Immature natural killer cell (primary cell): ENCODE measurements at regions not wholly inside any gene's neighbourhood (a gene's known extent, or its start where the extent isn't known, plus 50 kb on each side); places are given as distances from the start of the nearest gene placed in this dataset.

Source experiments
- DNase-seq, 3 donors: peaks; one replicate each; pipeline ENCODE4 v3.0.0; 2022; ENCODE audit warnings: mixed read lengths in 1 of 3
- H3K27ac Mint-ChIP-seq, 6 donors: one replicate each; pipeline ENCODE4 v1.8.0; 2020; ENCODE audit warnings: mixed read lengths in 6 of 6, mild to moderate bottlenecking in 5 of 6, inconsistent platforms in 4 of 6, moderate library complexity in 3 of 6
- H3K27me3 Mint-ChIP-seq, 3 donors: one replicate each; pipeline ENCODE4 v1.8.0; 2020 to 2021; ENCODE audit warnings: low read depth in 3 of 3, mild to moderate bottlenecking in 3 of 3, mixed read lengths in 3 of 3, moderate library complexity in 3 of 3, inconsistent platforms in 1 of 3
- H3K36me3 Mint-ChIP-seq, 3 donors: one replicate each; pipeline ENCODE4 v1.8.0; 2020; ENCODE audit warnings: mixed read lengths in 3 of 3, inconsistent platforms in 2 of 3, mild to moderate bottlenecking in 2 of 3
- H3K4me1 Mint-ChIP-seq, 2 donors: one replicate each; pipeline ENCODE4 v1.8.0; 2020; ENCODE audit warnings: inconsistent platforms in 2 of 2, mild to moderate bottlenecking in 2 of 2, mixed read lengths in 2 of 2, moderate library complexity in 1 of 2
- H3K4me3 Mint-ChIP-seq, 5 donors: one replicate each; pipeline ENCODE4 v1.8.0; 2020; ENCODE audit warnings: mild to moderate bottlenecking in 5 of 5, mixed read lengths in 5 of 5, inconsistent platforms in 3 of 5, moderate library complexity in 3 of 5
- H3K9me3 Mint-ChIP-seq, 6 donors: one replicate each; pipeline ENCODE4 v1.8.0; 2020; ENCODE audit warnings: mild to moderate bottlenecking in 6 of 6, mixed read lengths in 6 of 6, inconsistent platforms in 4 of 6, moderate library complexity in 3 of 6

DNA sequence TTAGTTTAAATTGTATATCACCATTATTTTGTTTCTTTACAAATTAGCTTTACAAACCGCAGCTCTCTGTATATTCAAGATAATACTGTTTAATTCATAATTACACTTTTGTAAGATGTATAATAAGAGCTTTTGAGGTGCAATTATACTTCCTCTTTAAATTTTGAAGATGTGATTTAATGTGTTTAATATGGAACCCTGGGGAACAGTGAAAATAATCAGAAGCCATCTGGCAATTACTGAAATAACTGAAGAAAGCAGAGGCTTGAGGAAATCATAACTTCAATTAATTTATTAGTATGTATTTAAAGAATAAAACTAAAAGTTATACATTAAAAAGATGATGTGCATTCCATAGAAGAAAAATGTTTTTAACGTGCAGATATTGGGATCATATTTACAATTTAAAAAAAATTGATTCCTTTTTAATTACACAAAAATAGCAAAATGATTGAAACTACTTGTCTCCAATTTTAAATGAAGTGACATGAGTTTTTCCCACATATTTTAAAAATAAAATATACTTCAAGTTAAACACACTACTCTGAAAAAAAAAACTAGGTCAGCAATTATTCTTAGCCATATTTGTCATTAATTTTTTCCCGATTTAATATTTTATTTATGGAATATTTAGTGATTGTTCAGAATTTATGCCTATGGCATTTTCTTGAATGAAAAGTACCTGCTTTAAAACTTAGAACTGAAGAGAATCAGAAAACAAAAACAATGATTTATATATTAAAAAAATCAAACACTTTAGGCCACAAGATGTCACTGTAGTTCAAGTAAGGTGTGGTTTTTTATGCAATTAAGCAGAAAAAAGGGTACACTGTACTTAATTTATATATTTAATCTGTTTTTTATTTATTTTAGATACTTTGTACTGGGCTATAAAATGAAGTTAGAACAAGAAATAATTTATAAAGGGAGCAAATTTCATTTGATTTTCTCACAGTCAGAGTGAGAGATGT lies 942.7 kb upstream of the NDST4 start:
- Mint-ChIP-seq H3K4me3 (no peak overlapping the region), H3K9me3 (peaks cover 0 to 11% (median 5%) of the 10 kb centered on the region in 6 donors), H3K36me3 (no peaks in the 10 kb centered on the region), H3K27ac (no peak overlapping the region), H3K27me3 (no peaks in the 10 kb centered on the region), H3K4me1 (no peaks in the 10 kb centered on the region)
- no peak for DNase-seq

DNA sequence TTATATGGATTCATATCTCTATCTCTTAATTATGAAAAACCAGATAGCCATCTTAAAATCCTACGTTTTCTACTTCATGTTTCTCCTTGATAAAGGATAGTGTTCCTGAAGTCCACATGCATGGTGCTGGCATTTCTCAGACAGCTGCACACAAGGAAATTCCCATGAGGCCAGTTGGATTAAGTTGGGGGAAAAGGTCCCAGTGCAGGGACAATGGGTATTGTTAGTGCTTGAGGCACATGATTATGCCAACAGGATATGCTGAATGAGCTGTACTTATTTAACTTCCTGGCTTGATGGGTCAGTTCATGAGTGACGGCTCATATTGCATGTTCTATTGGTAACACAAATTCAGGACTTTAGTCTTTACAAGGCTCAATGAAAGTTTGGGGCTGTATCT lies 913.9 kb upstream of the NDST4 start:
- DNase-seq = no peak
- Mint-ChIP-seq H3K27ac (no peak overlapping the region), H3K9me3 (peaks cover 0 to 11% (median 4%) of the 10 kb centered on the region in 6 donors), H3K27me3 (peaks cover 0 to 3% (median 0%) of the 10 kb centered on the region in 3 donors), H3K4me3 (no peak overlapping the region), H3K4me1 (no peaks in the 10 kb centered on the region), H3K36me3 (no peaks in the 10 kb centered on the region)

DNA sequence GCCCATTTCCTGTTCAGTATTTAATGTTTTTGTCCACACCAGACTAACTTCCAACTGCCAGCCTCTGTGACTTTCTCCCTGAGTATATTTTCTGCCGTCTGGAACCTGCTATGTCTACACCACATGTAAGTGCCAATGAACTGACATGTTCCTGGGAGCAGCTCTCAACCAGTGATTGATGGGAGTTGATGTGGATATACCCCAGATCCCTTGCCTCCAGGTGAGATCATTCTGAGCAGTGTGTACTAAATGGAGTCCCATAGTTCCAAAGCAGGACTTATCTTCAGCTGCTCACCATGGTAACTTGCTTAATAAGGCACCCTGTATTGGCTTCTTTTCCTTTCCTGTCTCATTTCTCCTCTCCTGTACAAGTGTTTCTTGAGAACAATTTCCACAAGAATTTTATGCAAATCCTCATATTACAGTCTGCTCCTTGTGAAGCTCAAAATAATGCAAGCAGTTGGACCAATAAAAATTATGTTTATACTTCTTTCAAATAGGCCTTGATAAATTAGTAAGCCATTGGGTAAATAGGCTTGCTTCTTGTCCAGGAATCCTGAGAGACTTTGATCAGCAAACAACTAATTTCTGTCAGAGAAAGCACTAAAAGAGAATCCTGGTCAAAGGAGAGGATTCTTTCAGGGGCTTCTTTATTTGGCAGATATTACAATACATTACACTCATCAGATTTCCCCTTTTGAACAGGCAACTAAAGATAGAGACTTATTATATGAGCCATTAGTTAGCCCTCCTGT lies 911.7 kb upstream of the NDST4 start:
- Mint-ChIP-seq H3K4me3 (no peak overlapping the region), H3K27ac (no peak overlapping the region), H3K27me3 (peaks cover 0 to 3% (median 0%) of the 10 kb centered on the region in 3 donors), H3K9me3 (peaks cover 1 to 16% (median 9%) of the 10 kb centered on the region in 6 donors), H3K4me1 (no peaks in the 10 kb centered on the region), H3K36me3 (no peaks in the 10 kb centered on the region)
- DNase-seq = no peak

DNA sequence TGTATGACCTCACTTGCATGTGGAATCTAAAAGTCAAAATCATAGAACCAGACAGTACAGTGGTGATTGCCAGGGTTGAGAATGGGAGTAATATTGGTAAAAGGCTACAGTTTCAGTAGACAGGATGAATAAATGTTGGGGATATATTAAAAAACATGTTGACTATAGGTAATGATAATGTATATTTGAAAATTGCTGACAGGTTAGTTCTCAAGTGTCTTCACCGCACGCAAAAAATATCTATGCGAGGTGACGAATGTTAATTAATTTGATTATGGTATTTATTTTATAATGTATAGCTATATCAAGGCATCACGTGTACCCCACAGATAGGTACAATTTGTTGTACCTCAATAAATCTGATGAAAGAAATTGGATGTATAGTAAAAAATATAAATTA lies 909.6 kb upstream of the NDST4 start:
- Mint-ChIP-seq H3K36me3 (no peaks in the 10 kb centered on the region), H3K27me3 (peaks cover 0 to 3% (median 0%) of the 10 kb centered on the region in 3 donors), H3K9me3 (peaks cover 11 to 36% (median 23%) of the 10 kb centered on the region in 6 donors), H3K4me1 (no peaks in the 10 kb centered on the region), H3K4me3 (no peak overlapping the region), H3K27ac (no peak overlapping the region)
- no peak for DNase-seq

DNA sequence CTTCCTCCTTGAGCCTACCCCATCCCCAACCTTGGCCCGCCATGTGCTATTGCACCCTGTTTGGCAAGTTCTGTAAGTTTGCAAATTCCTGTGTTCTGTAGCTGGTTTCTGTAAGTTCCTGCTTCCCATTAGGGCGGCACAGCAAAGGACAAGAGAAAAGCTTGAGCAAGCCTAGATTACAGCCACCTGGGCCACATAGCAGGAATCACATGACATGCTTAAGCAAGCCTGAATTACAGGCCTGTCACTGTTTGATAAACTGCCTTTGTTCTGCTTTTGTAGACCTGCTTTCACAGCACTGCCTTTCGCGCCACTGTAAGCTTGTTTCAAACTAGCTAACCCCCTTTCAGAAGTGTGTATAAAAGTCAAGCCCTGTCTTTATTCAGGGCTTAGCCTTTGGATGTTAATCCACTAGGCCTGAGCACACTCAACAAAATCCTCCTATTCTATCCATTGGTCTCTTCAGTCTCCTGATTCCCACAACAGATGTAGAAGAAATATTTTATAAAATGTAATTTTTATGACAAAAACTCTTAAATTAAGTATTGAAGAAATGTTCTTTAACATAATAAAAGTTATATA lies 906.8 kb upstream of the NDST4 start:
- Mint-ChIP-seq H3K27ac (no peak overlapping the region), H3K4me1 (no peaks in the 10 kb centered on the region), H3K9me3 (peaks cover 20 to 54% (median 43%) of the 10 kb centered on the region in 6 donors), H3K27me3 (peaks cover 0 to 2% (median 2%) of the 10 kb centered on the region in 3 donors), H3K36me3 (peaks cover 0 to 9% (median 0%) of the 10 kb centered on the region in 3 donors), H3K4me3 (no peak overlapping the region)
- no peak for DNase-seq

DNA sequence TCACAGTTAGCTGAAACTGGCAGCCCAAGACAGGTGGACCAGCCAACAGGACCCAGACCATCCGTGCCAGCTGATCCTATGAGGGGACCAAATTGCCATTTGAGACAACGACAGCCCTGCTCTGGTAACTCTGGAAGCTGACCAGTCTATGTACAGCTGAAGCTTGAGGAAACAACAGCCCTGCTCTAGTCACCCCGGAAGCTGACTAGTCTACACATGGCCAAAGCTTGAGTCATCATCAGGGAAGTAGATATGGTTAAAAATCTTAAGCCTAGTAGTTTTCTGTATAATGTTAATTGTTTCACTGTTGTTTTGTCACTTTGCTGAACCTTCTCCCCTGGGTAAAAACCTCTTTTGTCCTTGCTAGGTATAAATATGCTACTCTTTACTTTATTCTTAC lies 905.4 kb upstream of the NDST4 start:
- H3K9me3 Mint-ChIP-seq = peaks cover 28 to 62% (median 54%) of the 10 kb centered on the region in 6 donors
- H3K36me3 Mint-ChIP-seq = peaks cover 0 to 9% (median 4%) of the 10 kb centered on the region in 3 donors
- no peak overlapping the region for H3K27ac Mint-ChIP-seq
- peaks cover 0 to 2% (median 0%) of the 10 kb centered on the region in 3 donors for H3K27me3 Mint-ChIP-seq
- no peak for DNase-seq
- no peak overlapping the region for H3K4me3 Mint-ChIP-seq
- H3K4me1 Mint-ChIP-seq = no peaks in the 10 kb centered on the region

DNA sequence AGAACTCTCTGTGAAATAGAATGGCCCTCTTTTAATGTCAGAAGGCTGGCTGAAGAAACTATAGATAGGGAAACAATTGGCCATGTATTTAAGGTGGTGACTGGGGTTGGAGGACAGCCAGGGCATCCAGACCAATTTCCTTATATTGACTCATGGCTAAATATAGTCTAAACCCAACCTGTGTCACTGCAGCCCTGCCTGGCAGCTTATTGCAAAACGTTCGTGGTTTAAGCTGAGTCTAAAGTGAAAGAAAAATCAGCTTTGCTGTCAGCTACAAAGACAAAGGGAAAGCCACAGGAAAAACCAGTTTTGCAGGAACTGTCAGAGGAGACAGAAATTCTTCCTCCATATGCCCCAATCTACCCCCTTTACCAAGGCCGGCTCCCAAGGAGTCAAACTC lies 902.8 kb upstream of the NDST4 start:
- Mint-ChIP-seq H3K4me3 (no peak overlapping the region), H3K4me1 (no peaks in the 10 kb centered on the region), H3K27ac (no peak overlapping the region), H3K36me3 (peaks cover 0 to 9% (median 4%) of the 10 kb centered on the region in 3 donors), H3K27me3 (peaks cover 0 to 2% (median 0%) of the 10 kb centered on the region in 3 donors), H3K9me3 (peaks cover 30 to 72% (median 57%) of the 10 kb centered on the region in 6 donors)
- DNase-seq = no peak

DNA sequence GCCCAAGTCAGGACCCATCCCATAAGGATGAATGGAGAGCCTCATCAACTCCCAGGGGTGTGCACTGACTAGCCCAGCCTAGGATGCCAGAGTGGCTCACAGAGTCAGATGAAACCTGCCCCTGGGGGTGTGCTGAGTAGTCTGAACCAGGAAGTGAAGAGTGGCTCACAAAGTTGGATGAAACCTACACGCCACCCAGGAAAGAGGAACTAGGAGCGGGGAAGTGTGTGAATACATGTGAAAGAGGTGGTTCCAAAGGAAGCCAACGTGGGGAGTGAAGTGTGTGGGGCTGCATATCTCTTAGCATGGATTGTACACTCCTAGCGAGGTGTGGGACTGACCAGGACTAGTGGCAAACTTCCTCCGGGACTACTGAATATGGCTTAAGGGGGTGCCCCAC lies 902.1 kb upstream of the NDST4 start:
- H3K9me3 Mint-ChIP-seq = peaks cover 35 to 78% (median 58%) of the 10 kb centered on the region in 6 donors
- H3K27ac Mint-ChIP-seq = no peak overlapping the region
- peaks cover 0 to 2% (median 0%) of the 10 kb centered on the region in 3 donors for H3K27me3 Mint-ChIP-seq
- no peaks in the 10 kb centered on the region for H3K4me1 Mint-ChIP-seq
- no peak overlapping the region for H3K4me3 Mint-ChIP-seq
- no peak for DNase-seq
- H3K36me3 Mint-ChIP-seq = peaks cover 0 to 9% (median 4%) of the 10 kb centered on the region in 3 donors

DNA sequence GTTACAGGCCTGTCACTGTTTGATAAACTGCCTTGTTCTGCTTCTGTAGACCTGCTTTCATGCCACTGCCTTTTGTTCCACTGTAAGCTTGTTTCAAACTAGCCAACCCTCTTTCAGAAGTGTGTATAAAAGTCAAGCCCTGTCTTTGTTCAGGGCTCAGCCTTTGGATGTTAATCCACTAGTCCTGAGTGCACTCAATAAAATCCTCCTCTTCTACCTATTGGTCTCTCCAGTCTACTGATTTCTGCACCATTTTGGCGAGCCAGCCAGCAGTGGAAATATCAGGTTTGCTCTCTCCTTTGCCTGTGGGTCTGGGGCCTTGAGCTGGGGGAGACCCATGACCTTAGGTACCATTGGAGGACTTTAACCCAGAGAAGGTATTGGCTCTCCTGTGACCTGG lies 901.6 kb upstream of the NDST4 start:
- peaks cover 0 to 2% (median 0%) of the 10 kb centered on the region in 3 donors for H3K27me3 Mint-ChIP-seq

DNA sequence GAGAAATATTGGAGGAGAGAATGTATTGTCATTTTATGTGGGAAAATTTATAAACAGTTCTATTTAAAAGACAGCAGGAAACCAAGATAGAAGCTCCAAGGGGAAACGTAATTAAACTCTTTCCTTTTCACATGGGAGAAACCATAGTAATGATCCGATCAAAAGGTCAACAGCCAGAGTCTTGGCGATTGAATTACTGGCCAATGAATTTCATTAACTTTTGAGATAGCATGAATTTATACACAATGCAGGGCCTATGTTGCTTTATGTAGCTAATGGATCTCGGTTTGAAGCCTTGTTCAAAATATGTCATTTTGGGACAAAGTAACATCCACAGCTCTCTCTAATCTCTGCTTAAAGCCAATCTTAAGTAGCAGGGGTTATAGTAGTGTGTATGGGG lies 897.5 kb upstream of the NDST4 start:
- Mint-ChIP-seq H3K9me3 (peaks cover 24 to 46% (median 30%) of the 10 kb centered on the region in 6 donors), H3K27ac (no peak overlapping the region), H3K4me1 (no peaks in the 10 kb centered on the region), H3K27me3 (peaks cover 0 to 2% (median 0%) of the 10 kb centered on the region in 3 donors), H3K36me3 (peaks cover 0 to 6% (median 4%) of the 10 kb centered on the region in 3 donors), H3K4me3 (no peak overlapping the region)
- no peak for DNase-seq

More for the DNA sequence above, 901.6 kb upstream of the NDST4 start:
- Mint-ChIP-seq H3K27ac (no peak overlapping the region), H3K9me3 (peaks cover 35 to 79% (median 56%) of the 10 kb centered on the region in 6 donors), H3K36me3 (peaks cover 0 to 9% (median 4%) of the 10 kb centered on the region in 3 donors), H3K4me1 (no peaks in the 10 kb centered on the region), H3K4me3 (no peak overlapping the region)
- no peak for DNase-seq

DNA sequence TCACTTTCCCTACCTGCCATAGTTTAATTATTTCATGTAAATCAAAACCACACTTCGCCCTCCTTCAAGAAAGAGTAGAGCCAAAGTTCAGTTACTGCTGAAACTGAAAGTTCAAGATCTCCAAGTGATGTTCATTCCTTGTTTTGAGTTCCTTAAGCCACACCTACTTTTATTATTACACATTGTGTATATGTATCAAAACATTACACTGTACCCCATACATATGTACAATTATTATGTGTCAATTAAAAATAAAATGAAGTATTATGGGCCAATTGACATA lies 892.3 kb upstream of the NDST4 start:
- Mint-ChIP-seq H3K27ac (no peak overlapping the region), H3K9me3 (peaks cover 5 to 22% (median 11%) of the 10 kb centered on the region in 6 donors), H3K4me1 (no peaks in the 10 kb centered on the region), H3K36me3 (no peaks in the 10 kb centered on the region), H3K4me3 (no peak overlapping the region), H3K27me3 (peaks cover 0 to 2% (median 0%) of the 10 kb centered on the region in 3 donors)
- DNase-seq = no peak

DNA sequence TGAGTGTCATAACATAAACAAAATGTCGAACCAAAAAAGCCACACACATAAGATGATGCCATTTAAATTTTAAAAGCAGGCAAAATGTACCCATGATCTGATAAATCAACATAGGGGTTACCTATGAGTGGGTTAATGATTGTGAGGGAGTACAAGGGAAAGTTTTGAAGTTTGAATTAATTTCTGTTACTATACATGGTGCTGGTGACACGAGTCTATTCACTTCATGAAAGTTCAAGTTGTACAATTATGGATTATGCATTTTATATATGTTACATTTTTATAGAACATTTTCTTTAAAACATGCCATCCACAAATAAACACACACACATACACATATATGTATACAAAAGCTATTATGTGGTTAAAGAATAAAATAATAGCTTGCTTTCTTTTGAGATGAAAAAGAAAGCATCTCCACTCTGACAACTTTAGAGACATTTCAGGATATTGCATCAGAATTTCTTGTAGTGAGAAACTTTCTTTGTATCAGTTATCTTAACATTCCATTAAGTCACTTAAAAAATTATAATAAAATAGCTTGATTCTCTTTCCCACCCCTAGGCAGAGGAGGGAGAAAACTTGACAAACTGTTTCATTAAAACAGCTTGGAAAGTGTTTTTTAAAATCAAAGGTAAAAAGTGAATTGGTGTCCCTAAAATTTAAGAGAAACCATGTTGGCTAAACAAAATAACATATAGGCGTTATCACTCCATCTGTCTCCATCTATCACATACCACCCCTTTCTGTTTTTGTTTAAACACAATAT lies 891.8 kb upstream of the NDST4 start:
- Mint-ChIP-seq H3K27me3 (peaks cover 0 to 2% (median 0%) of the 10 kb centered on the region in 3 donors), H3K27ac (no peak overlapping the region)

DNA sequence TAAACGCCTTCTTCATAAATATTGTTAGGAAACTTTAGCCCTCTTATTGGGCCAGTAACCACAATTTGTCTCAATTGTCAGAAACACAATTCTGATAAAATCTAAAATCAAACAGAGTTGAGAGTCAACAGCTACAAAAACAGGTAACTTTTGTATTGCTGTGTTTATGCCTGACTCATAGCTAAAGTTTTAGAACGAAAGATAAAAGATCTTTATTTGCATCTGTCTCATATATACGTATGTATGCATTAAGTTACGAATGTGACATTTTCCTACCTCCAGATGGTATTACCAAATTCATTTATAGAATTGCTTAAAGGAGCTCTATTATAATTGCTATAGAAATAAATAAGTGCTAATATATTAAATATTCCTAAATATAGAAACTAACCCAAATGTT lies 887.9 kb upstream of the NDST4 start:
- H3K36me3 Mint-ChIP-seq = no peaks in the 10 kb centered on the region
- no peak for DNase-seq
- peaks cover 0 to 2% (median 1%) of the 10 kb centered on the region in 3 donors for H3K27me3 Mint-ChIP-seq
- H3K9me3 Mint-ChIP-seq = peaks cover 9 to 34% (median 15%) of the 10 kb centered on the region in 6 donors
- no peak overlapping the region for H3K27ac Mint-ChIP-seq
- no peak overlapping the region for H3K4me3 Mint-ChIP-seq
- no peaks in the 10 kb centered on the region for H3K4me1 Mint-ChIP-seq

More for the DNA sequence above, 891.8 kb upstream of the NDST4 start:
- peaks cover 6 to 23% (median 12%) of the 10 kb centered on the region in 6 donors for H3K9me3 Mint-ChIP-seq
- DNase-seq = no peak
- no peaks in the 10 kb centered on the region for H3K4me1 Mint-ChIP-seq
- no peak overlapping the region for H3K4me3 Mint-ChIP-seq
- no peaks in the 10 kb centered on the region for H3K36me3 Mint-ChIP-seq
